ENCODE measurements at regions not wholly inside any gene's neighbourhood (a gene's known extent, or its start where the extent isn't known, plus 50 kb on each side); places are given as distances from the start of the nearest gene placed in this dataset.

- TF ChIP-seq EP300 (IDR thresholded peaks at IDR 0.05; ENCODE audit: low read depth): no peak
- TF ChIP-seq, protein P1, sequence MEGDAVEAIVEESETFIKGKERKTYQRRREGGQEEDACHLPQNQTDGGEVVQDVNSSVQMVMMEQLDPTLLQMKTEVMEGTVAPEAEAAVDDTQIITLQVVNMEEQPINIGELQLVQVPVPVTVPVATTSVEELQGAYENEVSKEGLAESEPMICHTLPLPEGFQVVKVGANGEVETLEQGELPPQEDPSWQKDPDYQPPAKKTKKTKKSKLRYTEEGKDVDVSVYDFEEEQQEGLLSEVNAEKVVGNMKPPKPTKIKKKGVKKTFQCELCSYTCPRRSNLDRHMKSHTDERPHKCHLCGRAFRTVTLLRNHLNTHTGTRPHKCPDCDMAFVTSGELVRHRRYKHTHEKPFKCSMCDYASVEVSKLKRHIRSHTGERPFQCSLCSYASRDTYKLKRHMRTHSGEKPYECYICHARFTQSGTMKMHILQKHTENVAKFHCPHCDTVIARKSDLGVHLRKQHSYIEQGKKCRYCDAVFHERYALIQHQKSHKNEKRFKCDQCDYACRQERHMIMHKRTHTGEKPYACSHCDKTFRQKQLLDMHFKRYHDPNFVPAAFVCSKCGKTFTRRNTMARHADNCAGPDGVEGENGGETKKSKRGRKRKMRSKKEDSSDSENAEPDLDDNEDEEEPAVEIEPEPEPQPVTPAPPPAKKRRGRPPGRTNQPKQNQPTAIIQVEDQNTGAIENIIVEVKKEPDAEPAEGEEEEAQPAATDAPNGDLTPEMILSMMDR (IDR thresholded peaks at IDR 0.05): no peak
- no peak for TF ChIP-seq POLR2A (IDR thresholded peaks at IDR 0.05)
- TF ChIP-seq POLR2AphosphoS5 (IDR thresholded peaks at IDR 0.05): no peak
Measured at GRCh38 chr2:236828820-236829219, 256.9 kb upstream of the COPS8 start.
